CD4-positive, alpha-beta T cell treated with Interleukin-12 subunit alpha and Interleukin-12 subunit beta, for 1 hour (primary cell): ENCODE measurements at regions not wholly inside any gene's neighbourhood (a gene's known extent, or its start where the extent isn't known, plus 50 kb on each side); places are given as distances from the start of the nearest gene placed in this dataset.

Experiments
- DNase-seq: peaks from one replicate; pipeline ENCODE4 v3.0.0-alpha.2; 2020

DNA sequence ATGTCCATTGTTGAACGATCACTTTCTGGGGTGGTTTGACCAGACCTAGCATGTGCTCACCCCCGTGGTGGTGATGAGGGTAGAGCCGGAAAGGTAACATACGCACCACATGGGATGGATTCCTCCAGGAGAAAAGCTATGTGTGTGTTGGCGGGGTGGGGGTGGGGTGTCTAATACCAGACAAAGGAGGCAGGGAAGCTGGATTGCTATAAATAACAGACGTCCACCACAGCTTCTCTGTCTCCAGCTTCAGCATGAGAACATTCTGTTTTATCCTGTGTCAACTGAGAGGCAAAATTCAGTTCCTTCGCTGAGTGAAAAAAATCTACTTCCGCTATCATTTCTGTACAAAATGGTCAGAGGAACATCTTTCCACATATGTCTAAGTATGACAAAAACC is 151.0 kb downstream of the PCSK1 start:
- no peak for DNase-seq

DNA sequence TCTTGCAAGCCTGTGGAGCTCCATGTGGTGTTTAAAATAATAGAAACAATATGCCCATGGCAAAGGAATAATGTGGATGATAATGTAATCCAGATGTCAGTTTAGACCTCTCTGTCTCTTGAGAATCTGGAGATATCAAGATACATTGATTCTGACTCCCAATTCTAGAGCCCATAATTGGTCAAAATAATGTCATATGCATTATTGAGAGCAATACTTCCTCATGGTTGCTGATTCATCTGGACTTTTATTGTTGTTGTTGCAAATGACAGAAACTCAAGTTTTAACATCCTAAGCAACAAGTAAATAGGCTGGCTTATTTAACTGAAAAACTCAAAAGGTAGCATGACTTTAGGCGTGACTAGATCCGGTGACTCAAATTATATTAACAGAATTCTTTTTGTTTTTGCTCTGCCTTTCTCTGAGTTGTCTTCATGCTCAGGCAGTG is 152.1 kb downstream of the PCSK1 start:
- no peak for DNase-seq

DNA sequence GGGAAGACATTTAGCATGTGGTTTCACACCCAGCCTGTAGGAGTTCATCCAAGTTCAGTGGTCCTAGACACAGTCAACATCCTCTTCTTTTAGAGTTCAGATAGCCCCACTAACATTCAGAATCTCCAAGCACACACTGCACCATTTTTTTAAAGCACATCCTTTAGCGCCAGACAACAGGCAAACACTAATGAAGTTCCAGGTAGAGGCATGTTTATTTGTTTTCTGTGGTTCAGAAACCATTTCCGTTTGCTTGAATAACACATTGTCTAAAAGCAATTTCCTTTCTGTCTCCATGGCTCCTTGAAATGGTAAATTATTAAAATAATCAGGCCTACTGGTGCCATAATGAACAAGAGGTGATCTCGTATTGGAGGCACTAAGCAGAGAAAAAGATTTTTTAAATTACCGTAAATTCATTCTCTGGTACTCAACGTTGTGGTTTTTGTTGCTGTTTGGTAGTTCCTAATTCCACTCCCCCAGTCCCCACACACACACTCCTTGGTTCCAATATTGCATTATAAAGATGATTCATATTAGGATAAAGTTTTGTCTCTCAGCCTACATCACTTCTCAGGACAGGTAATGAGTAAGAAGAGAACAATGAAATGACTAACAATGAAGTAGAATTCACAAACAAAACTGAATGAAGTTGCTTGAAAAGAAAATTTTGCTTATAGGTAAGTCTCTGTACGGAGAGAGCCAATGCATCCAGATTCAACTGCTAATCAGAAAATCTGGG is 153.1 kb downstream of the PCSK1 start:
- no peak for DNase-seq

DNA sequence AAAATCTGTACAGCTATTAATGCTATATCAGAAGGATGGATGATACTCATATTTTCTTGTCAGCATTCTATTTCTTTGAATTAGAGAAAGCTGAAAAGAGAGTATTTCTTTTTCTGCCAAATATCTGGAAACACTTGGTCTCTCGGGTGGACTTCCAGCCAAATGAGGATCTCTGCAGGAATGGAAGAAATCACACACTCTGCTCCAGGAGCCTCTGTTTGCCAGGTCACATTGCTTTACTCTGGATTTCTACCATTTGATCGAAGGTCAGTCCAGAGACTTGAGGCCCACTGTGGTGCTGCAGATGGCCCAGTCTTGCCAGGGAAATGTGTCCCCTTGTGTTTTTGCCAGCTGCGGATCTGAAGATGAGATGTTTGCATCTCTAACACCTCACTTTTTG is 154.1 kb downstream of the PCSK1 start:
- DNase-seq: no peak

DNA sequence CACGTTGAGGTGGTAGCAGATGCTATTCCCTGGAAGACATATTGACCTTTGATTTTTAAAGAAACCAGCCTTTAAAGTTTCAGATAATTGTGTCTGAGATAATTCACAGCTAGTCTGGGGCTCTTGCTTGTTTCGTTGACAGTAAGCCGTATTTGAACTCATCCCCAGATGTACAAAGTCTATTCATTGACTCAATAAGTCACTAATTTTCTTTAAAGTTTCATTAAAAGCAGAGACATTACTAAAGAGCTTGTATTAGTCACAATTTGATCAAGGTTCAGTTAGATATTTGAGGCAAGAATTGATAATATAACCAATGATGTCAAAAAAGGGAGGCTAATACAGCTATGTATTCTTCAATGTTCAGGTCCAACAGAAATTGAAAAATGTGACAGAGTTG is 158.0 kb downstream of the PCSK1 start:
- DNase-seq: no peak

DNA sequence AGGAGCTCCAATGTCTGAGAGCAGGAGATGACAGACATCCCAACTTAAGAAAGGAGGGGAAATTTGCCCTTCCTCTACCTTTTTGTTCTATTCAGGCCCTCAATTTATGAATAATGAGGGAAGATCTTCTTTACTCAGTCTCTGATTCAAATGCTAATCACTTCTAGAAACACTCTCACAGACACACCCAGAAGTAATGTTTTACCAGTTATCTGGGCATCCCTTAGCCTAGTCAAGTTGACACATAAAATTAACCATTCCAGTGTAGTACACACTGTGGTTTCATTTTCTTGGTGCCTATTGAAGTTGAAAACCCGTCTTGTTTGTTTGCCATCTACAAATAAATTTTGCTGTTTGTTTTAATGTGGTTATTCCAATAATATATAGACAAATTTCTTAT is 167.6 kb downstream of the PCSK1 start:
- DNase-seq: no peak

DNA sequence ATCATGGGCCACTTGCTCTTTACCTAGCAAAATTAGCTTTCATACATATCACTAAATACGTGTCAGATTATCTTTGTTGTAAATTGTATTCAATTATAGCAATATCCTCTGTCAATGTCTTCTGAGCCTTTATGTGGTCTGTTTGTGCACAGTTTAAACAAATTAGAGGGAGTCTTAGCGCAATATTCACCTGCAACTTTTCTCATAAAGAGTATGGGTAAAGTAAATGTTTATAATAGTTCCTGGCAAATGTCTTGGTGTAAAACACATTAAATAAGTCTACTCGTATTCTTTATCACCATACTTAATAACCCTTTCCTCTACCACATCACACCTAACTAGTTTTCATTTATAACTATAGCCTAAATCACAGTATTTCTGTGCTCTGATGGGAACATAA is 169.0 kb downstream of the PCSK1 start:
- DNase-seq: no peak

DNA sequence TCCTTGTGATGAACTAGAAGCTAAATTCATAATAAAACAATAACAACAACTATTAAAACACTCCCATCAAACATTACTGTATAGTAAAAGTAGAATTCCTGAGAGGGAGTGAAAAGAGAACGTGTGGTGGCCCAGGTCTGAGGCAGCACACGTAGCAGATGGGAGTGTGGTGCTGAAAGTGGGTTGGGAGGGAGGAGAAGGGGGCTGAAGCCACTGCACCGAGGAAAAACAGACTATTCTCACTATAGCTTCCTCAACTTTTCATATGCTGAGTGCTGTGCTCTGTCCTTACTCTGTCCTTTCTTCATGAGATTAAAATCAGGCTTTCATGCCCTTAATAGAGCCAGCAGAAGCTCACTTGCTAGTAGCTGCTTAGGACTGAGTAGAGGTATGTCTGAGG is 170.9 kb downstream of the PCSK1 start:
- DNase-seq: no peak

DNA sequence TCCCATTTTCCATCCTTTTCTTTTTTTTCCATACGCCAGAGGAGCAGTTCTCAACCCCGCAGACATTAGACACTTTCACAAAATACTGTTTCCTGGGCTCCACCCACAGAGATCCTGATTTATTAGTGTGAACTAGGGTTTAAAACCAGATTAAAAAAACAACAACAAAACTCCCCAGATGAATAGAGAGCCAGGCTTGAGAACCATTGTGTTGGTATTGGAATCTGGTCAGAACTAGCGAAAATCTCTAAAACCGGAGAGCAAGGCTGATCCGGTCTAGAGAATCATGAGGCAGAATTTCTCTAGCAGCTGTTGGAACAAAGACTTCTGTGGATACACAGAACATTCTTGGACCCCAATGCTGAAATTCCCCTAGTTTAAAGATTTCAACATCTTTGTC is 173.0 kb downstream of the PCSK1 start:
- DNase-seq: no peak

DNA sequence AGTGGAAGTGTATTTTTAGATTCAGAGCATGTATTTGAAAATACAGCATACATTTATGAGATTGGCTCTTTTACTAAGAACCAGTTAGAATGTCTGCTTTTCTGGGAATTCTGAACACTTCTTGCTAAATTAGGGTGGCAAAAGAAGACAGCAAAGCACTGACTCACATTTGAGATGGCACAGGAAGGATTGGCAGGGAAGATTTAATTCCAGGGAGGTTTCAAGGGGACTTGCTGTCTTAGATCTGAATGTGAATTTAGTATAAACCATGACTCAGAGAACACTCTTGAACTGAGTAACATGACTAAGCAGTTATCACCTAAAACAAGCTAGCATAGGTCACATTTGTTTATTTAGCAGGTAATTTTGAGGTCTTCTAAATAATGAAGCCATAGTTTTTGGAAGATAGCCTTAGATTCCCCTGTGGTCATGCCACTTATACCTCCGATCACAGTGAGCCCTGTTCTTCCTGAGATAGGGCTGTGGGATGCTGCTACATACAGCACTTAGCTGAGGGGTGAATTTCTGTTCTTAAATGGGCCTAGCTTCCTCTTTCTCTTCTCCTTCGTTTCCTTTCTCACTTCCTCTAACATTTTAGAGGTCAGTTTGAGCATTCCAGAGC is 173.8 kb downstream of the PCSK1 start:
- no peak for DNase-seq

DNA sequence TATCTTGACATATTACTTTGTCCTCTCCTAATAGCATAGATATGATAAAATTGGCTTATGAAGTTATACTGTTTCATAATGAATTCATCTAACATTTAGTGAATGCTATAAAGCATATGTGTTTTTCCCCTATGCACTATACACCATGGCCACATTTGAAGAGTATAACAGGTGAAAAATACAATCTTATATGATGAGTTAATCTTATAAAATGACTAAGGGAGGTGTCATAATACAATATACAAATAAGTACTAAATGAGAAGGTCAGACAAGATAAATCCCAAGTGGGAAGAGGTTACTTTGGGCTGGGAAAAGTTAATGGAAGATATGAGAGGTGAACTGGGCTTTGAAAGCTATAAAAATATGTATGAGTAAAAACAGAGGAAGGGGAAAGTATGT is 174.4 kb downstream of the PCSK1 start:
- no peak for DNase-seq

DNA sequence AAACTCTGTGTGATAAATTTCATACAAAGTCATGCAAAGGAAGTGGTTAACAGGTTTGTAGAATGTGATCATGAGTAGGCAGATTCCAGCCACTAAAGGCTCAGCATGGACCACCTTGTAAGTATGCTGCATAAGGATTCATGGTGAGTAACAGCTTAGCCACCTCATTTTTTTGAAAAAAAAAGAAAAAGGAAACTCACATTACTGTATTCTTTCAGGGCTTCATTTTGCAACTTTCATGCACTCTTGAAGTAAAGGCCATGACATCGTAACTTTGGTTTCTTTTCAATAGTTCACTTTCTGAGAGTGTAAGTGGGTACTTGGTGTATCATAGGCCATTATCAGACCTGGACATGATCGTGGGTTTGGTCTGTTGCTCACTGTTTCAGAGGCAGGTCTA is 175.1 kb downstream of the PCSK1 start:
- no peak for DNase-seq

DNA sequence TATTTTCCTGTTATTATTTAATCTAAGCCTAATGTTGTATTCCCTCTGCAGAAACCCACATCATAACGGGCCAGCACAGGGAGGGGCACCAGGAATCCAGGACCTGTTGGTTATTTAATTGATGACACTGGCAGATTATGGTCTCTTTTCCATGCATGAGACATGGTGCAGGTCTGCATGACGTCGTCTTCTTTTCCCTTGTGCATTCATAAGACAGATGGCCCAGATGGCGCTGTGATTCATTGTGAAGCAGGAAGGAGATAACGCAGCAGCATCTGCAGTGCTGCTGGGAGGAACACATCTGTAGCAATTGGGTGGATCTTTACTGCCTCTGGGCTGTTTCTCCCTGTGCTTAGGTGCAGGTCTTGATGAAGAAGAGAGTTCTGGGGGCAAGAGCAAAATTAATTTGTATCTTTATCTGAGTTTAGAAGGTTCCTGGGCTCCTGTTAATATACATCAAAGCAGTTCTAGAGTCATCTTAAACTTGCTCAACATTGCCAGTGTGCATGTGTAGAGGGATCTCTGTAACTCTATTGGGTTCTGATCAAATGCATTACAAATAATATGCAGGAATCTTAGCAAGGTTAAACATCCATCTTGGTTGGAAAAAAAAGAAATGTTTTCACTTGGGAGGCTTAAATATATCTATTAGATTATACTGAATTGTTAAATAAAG is 176.1 kb downstream of the PCSK1 start:
- DNase-seq: no peak

DNA sequence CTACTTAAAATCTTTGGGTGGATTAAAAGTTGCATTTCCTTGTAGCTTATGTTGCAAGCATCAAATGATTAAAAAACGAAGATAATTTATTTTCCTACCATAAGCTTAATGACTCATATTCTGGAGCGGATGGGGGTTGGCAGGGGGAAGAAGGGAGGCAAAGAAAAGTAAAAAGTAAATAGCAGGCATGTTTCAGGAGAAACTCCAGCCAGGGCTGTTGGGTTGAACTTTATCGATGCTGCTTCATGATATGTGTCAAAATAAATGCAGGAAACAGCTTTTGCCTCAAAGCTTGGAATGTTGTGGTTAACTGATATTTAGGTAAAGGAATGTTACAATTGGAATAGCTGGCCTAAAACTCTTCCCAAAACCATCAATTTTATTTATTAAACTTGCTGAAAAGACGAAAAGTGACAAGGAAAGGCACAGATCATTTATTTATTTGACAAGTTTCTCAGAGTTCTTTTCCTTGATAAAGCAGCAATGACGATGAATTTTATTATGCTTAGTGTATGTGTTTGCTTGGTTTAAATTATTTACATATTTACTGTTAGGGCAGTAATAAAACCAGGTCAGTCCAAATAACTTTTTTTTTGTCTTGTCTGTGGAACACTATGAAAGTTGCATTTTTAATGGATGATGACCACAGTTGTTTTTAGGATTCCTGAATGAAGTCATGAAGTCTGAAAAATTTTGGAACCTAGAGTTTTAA is 177.9 kb downstream of the PCSK1 start:
- no peak for DNase-seq

DNA sequence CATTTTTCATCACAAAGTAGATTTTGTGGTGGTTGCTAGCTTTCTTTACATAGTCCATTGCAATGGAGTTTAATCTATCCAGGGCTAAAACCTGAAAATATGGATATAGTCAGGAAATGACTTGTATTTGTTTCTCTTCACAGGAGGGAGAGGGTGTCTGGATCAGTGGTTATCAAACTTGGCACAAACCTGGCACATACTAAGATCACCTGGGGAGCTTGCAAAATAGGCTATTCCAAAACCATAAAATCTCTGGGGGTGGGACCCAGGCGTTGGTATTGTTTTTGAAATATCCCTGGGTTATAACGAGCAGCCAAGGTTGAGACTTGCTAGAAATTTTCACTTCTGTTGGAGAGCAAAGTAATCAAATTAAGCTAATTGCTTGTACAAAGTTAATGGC is 179.9 kb downstream of the PCSK1 start:
- no peak for DNase-seq

DNA sequence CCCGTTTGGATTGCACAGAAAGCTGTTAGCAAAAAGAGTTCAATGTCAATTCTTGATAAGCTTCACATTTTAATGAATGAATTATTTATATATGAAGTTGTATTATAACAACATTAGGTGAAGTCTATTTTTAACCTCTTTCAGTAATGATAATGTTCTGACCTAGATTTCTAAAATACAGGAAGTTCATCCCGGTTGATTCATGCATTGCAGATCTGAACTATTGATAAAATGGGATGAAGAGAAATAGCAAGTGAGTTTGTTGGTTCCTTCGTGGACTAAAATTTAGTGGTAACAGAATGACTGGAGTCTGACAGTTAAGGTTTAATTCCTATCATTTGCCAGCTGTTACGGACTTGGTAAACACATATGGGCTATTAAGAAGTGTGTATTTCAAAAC is 180.5 kb downstream of the PCSK1 start:
- DNase-seq: no peak

DNA sequence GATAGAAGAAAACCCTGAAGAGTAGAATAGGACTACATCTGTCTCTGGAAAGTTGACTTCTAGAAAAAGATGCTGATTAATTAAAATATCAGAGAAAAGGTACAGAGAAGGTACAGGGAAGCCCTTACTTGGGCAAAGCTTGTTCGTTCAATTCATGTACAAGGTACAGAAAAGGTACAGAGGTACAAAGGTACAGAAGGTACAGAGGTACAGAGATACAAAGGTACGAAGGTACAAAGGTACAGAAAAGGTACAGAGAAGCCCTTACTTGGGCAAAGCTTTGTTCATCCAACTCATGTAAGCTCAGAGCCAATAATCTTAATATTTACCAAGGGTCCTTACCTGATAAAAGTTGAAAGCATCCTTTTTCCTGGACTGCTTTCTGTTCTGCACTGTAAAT is 182.3 kb downstream of the PCSK1 start:
- DNase-seq: no peak

DNA sequence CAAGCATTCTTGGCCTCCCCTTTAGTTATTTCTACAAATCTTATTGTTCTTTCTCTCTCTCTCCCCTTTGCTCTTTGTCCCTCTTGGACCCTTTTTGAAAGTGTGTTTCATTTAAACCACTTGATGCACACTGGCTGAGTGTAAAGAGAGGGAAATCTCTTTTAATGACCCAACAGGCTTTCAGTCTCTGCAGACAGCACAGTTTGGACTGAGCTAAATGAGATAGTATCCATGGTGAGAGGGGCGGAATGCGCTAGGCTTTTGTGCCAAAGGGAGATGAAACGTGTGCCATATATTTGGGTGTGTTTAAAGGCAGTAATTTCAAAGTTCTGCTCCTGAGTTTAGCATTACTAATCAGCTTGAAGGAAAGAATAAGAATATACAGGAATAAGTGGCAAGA is 184.9 kb downstream of the PCSK1 start:
- no peak for DNase-seq

DNA sequence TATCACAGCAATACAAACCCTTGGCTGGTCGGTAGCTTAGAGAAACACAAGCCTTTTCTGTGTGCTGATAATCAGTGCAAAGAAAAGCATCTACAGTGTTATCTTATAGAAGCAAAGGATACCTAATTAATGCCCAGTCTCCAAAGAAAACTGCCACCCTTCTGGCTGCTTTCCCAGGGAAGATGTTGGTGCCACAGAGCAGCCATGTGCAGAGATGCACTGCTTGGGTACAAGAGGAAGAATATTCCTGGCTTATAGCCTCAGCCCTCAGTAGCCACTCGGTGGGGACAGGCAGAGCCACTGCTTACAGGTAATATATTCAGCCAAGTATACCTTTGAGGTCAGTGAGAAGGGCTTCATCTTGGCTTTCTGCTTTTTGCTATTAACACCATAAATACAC is 185.3 kb downstream of the PCSK1 start:
- no peak for DNase-seq

DNA sequence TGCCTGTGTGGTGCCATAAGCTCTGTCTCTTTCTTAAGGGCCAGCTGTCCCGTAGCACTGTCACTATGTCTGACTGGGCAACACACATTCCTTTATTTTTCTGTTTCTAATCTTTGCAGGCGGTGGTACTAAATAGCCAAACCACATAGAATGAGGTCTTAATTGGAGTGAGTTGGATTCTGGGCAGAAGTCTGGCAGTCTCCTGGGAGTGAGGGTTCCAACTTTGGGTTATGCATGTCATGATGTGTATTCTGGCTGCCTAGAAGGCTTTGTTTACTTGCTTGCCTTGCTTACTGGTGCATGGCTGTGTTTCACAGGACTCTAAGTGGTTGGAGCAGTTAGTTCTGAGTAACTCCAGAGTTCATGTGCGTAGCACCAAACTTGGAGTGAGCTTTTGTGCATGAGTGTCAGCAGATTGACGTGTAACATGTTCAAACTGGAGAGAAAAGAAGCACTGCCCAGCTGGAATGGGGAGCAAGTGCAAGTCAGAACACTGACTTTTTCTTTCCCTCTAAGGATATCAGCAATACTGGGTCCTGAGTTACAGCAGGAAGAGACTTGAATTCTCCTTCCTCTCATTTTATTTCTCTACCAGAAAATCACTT is 185.8 kb downstream of the PCSK1 start:
- no peak for DNase-seq

DNA sequence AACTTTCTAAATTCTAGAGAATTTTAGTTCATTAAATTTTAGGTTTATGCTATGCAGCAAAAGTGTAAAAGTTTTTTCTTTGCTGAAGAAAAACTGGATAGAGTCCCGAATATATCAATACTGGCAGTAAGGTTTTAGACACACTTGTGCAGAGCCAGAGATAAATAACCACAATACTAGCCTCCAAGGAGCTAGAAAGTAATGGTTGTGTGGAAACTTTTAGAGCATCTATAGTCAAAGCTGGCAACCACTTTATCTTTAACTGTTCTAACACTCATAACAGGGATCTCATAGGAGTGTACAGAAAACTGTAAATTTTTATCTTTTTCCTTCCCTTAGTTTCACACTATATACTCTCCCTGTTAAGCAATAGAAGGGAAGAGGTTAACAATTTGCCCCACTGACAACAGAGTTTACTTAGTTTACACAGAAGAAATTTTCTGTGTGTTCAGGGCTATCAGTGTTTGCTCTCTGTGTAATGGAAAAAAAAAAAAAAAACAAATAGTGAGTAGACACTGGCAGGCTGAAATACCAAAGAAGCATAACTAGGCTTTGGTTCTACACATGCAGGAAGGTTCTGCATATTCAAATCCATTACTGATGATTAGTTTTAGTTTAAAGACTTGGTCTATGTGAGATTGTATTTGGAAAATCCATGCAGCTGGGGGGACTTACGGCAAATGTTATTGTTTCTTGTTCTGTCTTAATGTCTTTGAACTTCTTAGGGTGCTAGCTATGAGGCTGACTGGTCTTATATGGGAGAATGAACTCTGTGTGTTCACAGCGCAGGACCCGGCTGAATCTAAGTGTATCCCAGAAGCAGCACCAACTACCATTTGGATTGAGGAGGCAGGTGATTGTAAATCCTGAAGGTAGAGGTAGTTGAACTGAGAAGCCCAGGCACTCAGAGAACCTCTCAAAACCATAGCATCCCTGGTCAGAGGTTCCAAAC is 187.6 kb downstream of the PCSK1 start:
- DNase-seq: no peak

DNA sequence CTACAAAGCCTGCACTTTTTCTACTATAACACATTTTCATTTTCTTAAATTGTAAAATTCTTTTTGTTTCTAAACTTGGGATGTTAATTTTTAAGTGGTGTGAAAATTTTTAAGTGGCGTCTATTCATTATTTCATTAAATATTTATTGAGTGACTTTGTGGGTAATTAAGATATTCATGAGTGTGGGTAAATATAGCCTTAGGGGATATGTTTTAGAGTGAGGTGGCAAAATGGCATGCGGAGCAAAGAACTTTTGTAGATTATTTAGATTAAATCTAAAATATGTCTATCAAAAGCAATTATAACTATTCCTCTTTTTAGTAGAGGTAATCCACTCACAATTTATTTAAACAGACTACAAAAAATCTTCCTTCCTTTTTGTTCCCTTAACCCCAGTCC is 188.4 kb downstream of the PCSK1 start:
- no peak for DNase-seq
